Epithelial cell of proximal tubule (primary cell): ENCODE measurements at regions not wholly inside any gene's neighbourhood (a gene's known extent, or its start where the extent isn't known, plus 50 kb on each side); places are given as distances from the start of the nearest gene placed in this dataset.

Source experiments
- DNase-seq: peaks from one replicate; pipeline ENCODE4 v3.0.0-alpha.2; 2011; ENCODE audit warnings: low read depth
- H3K4me3 ChIP-seq: 2 replicates; pipeline ENCODE4 v1.5.1; 2011; ENCODE audit warnings: low read depth, mild to moderate bottlenecking, low read length
- TF ChIP-seq, protein P1 (sequence below): conservative IDR thresholded peaks from 2 replicates; pipeline ENCODE4 v1.5.1; 2012; ENCODE audit warnings: low read depth, mild to moderate bottlenecking, low read length

DNA sequence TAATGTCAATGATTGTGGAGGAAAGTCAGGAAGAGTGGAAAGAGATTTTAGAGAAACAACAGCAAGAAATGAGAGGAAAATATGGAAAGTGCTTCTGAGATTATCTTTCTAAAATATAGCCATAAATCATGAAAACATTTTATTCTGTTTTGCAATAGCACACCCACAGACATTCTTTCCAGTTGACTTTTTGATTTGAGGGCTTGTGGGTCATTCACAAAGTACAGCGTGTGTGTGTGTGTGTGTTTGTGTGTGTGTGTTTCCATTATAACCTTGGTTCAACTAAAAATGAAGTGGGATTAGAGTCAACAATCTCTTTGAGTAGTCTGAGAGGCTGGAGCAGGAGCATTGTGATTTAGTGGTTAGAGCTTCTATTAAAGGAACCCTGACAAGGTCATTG lies 116.6 kb upstream of the GAS1 start:
- DNase-seq = no peak
- no peak overlapping the region for H3K4me3 ChIP-seq
- TF ChIP-seq, protein P1, sequence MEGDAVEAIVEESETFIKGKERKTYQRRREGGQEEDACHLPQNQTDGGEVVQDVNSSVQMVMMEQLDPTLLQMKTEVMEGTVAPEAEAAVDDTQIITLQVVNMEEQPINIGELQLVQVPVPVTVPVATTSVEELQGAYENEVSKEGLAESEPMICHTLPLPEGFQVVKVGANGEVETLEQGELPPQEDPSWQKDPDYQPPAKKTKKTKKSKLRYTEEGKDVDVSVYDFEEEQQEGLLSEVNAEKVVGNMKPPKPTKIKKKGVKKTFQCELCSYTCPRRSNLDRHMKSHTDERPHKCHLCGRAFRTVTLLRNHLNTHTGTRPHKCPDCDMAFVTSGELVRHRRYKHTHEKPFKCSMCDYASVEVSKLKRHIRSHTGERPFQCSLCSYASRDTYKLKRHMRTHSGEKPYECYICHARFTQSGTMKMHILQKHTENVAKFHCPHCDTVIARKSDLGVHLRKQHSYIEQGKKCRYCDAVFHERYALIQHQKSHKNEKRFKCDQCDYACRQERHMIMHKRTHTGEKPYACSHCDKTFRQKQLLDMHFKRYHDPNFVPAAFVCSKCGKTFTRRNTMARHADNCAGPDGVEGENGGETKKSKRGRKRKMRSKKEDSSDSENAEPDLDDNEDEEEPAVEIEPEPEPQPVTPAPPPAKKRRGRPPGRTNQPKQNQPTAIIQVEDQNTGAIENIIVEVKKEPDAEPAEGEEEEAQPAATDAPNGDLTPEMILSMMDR = no peak

DNA sequence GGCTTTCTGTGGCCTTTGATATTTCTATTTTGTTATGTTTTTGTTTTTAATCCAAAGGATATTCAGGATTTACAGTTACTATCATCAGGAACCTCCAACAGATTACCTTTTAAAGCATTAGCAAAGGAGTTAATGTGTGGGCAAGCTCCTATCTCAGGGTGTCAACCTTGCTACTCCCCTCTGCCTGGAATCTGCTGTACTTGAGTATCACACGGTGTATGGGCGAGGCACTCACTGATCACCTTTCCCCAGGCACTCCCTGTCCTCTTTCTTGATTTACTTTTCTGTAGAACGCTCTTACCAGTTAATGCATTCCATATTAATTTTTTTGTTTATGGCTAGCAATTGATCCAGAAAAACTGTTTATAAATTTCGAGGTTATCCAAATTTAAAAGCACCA lies 117.0 kb upstream of the GAS1 start:
- no peak overlapping the region for H3K4me3 ChIP-seq
- TF ChIP-seq, protein P1 = no peak
- no peak for DNase-seq

DNA sequence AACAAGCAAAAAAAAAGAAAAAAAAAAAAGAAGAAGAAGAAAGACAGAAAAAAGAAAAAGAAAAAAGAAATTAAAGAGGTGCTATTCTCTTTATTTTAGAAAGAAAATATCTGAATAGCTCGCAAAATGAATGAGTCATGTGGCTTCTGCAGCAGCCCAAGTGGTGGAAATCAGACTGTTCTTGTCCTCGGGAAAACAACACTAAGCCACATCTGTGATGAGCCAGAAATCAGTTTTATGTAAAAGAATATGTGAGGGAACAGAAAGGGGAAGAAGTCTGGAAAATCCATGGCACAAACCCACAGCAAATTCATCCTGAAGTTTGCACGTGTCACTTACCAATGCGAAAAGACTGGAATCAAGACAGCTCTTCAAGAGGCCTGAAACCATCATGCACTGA lies 118.7 kb upstream of the GAS1 start:
- no peak for DNase-seq
- no peak overlapping the region for H3K4me3 ChIP-seq
- TF ChIP-seq, protein P1 = no peak

DNA sequence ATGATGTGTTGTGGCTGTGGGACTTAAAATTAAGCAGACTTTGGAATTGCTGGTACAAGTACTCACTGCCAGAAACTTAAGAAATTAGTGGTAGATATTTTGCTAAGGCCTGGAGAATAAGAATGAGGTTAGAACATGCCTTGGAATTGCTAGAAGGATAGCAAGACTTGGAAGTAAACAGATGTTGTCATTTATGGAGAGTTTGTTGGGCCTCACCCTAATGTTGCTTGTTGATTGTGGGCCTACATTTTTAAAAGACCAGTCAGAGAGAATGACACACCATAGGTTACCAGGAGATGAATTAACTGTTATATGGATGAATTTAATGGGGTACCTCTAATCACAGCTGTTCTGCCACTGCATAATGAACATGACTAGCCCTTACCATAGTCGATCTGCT lies 120.1 kb upstream of the GAS1 start:
- no peak for DNase-seq
- H3K4me3 ChIP-seq = no peak overlapping the region
- TF ChIP-seq, protein P1 = no peak

DNA sequence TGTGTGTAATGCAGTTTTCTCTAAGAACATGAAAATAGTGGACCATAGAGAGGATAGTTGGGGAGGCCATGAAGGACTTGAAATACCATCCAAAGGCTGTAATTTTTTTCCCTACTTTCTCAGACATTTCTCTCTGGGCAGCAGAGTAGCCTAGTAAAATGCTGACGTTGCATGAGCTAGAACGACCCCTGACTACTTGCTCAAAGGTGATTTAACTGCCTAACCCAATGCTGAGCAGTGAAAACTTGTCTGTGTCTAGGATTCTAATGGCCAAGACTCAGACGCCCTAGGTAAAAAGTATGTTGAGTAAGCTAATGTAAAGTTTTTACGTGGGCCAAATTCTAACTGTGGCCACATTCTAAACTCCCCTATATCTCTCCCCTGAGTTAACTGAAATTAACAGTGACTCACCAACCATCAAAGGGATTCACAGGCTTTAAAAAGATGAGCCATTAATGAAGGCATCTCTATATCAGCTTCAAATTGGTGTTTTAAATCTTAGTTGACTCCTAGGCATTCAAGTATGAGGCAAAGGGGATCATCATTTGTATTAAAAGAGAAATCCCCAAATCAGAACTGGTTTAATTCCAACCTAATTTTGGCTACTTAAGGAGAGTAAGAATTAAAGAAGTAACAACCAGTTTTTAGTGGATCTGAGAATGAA lies 121.0 kb upstream of the GAS1 start:
- H3K4me3 ChIP-seq = no peak overlapping the region
- DNase-seq = no peak
- TF ChIP-seq, protein P1 = no peak

DNA sequence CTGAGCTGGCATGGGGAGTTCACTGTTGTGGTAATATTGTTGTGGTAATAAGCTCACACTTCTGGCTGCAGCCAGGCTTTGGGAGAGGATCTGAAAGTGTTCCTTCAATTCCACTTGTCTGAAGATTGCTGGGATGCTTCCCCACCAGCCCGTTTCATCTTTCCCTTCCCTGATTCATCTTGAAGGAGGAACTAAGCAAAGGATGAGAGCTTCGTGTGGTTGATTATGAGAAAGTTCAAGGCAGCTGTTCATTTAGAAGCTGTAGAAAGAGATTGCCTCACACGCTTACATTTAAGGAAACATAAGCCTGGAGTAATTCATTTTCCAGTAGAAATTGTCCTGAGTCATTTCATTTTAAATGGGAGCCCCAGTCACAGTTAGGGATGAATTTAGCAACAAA lies 122.4 kb upstream of the GAS1 start:
- no peak overlapping the region for H3K4me3 ChIP-seq
- TF ChIP-seq, protein P1 = no peak
- DNase-seq = no peak

DNA sequence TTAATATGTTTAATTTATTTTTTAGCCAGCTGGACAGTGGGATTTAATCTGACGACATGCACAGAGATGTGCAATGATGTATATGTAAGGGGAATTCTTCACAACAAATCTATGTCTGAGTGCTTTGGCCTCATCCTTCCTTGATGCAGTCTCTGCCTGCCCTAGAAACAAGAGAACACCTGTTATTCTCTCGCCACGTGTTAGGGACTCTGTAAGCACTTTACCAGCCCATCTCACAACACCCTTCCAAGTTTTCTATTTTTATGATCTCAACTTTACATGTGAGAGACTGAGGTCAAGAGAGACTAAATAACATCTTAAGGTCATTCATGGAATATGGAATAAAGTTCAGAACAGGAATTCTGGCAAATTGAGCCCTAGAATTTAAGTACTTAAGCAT lies 123.0 kb upstream of the GAS1 start:
- DNase-seq = no peak
- H3K4me3 ChIP-seq = no peak overlapping the region
- TF ChIP-seq, protein P1 = no peak
